ENCODE measurements at regions not wholly inside any gene's neighbourhood (a gene's known extent, or its start where the extent isn't known, plus 50 kb on each side); places are given as distances from the start of the nearest gene placed in this dataset.

- TF ChIP-seq POLR2AphosphoS5 (IDR thresholded peaks at IDR 0.05): no peak
- TF ChIP-seq POLR2A (IDR thresholded peaks at IDR 0.05): no peak
- TF ChIP-seq EP300 (IDR thresholded peaks at IDR 0.05): no peak
- TF ChIP-seq CTCF (IDR thresholded peaks at IDR 0.05): no peak
Measured at GRCh38 chr3:135558150-135558783, 407.3 kb upstream of the PPP2R3A start.
